Subcutaneous abdominal adipose tissue (tissue), 5 donors: ENCODE measurements at regions not wholly inside any gene's neighbourhood (a gene's known extent, or its start where the extent isn't known, plus 50 kb on each side); places are given as distances from the start of the nearest gene placed in this dataset.
"Not testable (repeated sequence)": the region's sequence is repeated elsewhere in the genome, so short reads cannot be mapped to it uniquely, and the experiment has no call there.

Source experiments
- H3K27ac ChIP-seq: one replicate; pipeline ENCODE4 v1.7.0; 2013; ENCODE audit warnings: low read depth, mild to moderate bottlenecking, inconsistent platforms, low read length, moderate library complexity
- H3K27me3 ChIP-seq, 5 donors: one replicate each; pipeline ENCODE4 v1.7.0; 2013; ENCODE audit warnings: low read length in 5 of 5, inconsistent platforms in 1 of 5; ENCODE audit not compliant: control insufficient read depth in 5 of 5, insufficient read depth in 4 of 5
- H3K36me3 ChIP-seq, 5 donors: one replicate each; pipeline ENCODE4 v1.7.0; 2013; ENCODE audit warnings: low read length in 5 of 5; ENCODE audit not compliant: control insufficient read depth in 5 of 5, insufficient read depth in 5 of 5
- H3K4me1 ChIP-seq, 5 donors: one replicate each; pipeline ENCODE4 v1.7.0; 2013; ENCODE audit warnings: low read length in 5 of 5, mild to moderate bottlenecking in 3 of 5, moderate library complexity in 1 of 5; ENCODE audit not compliant: control insufficient read depth in 5 of 5, insufficient read depth in 5 of 5
- H3K4me3 ChIP-seq, 5 donors: one replicate each; pipeline ENCODE4 v1.7.0; 2013; ENCODE audit warnings: low read length in 5 of 5, low read depth in 1 of 5
- H3K9ac ChIP-seq, 5 donors: one replicate each; pipeline ENCODE4 v1.7.0; 2013; ENCODE audit warnings: low read length in 5 of 5, mild to moderate bottlenecking in 4 of 5, moderate library complexity in 3 of 5
- H3K9me3 ChIP-seq, 5 donors: one replicate each; pipeline ENCODE4 v1.7.0; 2013; ENCODE audit warnings: low read length in 5 of 5; ENCODE audit not compliant: control insufficient read depth in 5 of 5
- donor health status: healthy.
- donor health status: healthy.
- donor health status: healthy.
- donor health status: healthy.
- donor health status: healthy.

GRCh38 chr3:87835236-87835635, 223.6 kb downstream of the CGGBP1 start:
- no peak overlapping the region for H3K27ac ChIP-seq
- H3K27me3 ChIP-seq: no peaks in the 10 kb centered on the region
- no peak overlapping the region for H3K4me3 ChIP-seq
- H3K4me1 ChIP-seq: no peaks in the 10 kb centered on the region
- no peaks in the 10 kb centered on the region for H3K36me3 ChIP-seq
- H3K9me3 ChIP-seq: peaks cover 0 to 5% (median 2%) of the 10 kb centered on the region in 5 donors
- no peak overlapping the region for H3K9ac ChIP-seq

- Histone ChIP-seq H3K36me3 (no peaks in the 10 kb centered on the region), H3K27ac (no peak overlapping the region), H3K27me3 (no peaks in the 10 kb centered on the region), H3K9ac (no peak overlapping the region), H3K4me1 (no peaks in the 10 kb centered on the region), H3K9me3 (peaks cover 0 to 2% (median 0%) of the 10 kb centered on the region in 5 donors), H3K4me3 (no peak overlapping the region)
Observed at GRCh38 chr3:87834327-87834726, 224.5 kb downstream of the CGGBP1 start.

GRCh38 chr3:87833039-87833377, 225.8 kb downstream of the CGGBP1 start:
- Histone ChIP-seq H3K9ac (no peak overlapping the region), H3K36me3 (no peaks in the 10 kb centered on the region), H3K27me3 (no peaks in the 10 kb centered on the region), H3K4me1 (no peaks in the 10 kb centered on the region), H3K27ac (no peak overlapping the region), H3K4me3 (no peak overlapping the region), H3K9me3 (no peaks in the 10 kb centered on the region)

- no peaks in the 10 kb centered on the region for H3K9me3 ChIP-seq
- no peak overlapping the region for H3K9ac ChIP-seq
- H3K36me3 ChIP-seq: no peaks in the 10 kb centered on the region
- no peak overlapping the region for H3K4me3 ChIP-seq
- no peaks in the 10 kb centered on the region for H3K27me3 ChIP-seq
- no peaks in the 10 kb centered on the region for H3K4me1 ChIP-seq
- H3K27ac ChIP-seq: no peak overlapping the region
Observed at GRCh38 chr3:87828046-87828445, 230.8 kb downstream of the CGGBP1 start.

GRCh38 chr3:87822563-87822962, 236.2 kb downstream of the CGGBP1 start:
- H3K27ac ChIP-seq: no peak overlapping the region
- no peaks in the 10 kb centered on the region for H3K9me3 ChIP-seq

GRCh38 chr3:87813503-87813902, 245.3 kb downstream of the CGGBP1 start:
- not testable (repeated sequence) for H3K9me3 ChIP-seq, H3K36me3 ChIP-seq, H3K4me1 ChIP-seq, H3K27ac ChIP-seq, H3K4me3 ChIP-seq, H3K27me3 ChIP-seq, H3K9ac ChIP-seq

More at GRCh38 chr3:87822563-87822962, 236.2 kb downstream of the CGGBP1 start:
- H3K36me3 ChIP-seq: no peaks in the 10 kb centered on the region
- no peaks in the 10 kb centered on the region for H3K27me3 ChIP-seq
- H3K9ac ChIP-seq: no peak overlapping the region
- no peaks in the 10 kb centered on the region for H3K4me1 ChIP-seq
- H3K4me3 ChIP-seq: no peak overlapping the region

- no peaks in the 10 kb centered on the region for H3K27me3 ChIP-seq
- H3K36me3 ChIP-seq: no peaks in the 10 kb centered on the region
- no peak overlapping the region for H3K9ac ChIP-seq
- H3K4me1 ChIP-seq: no peaks in the 10 kb centered on the region
- H3K9me3 ChIP-seq: peaks cover 0 to 4% (median 0%) of the 10 kb centered on the region in 5 donors
- no peak overlapping the region for H3K4me3 ChIP-seq
- H3K27ac ChIP-seq: no peak overlapping the region
Observed at GRCh38 chr3:87811953-87812352, 246.9 kb downstream of the CGGBP1 start.

- no peaks in the 10 kb centered on the region for H3K4me1 ChIP-seq
- no peak overlapping the region for H3K9ac ChIP-seq
- H3K36me3 ChIP-seq: no peaks in the 10 kb centered on the region
- no peak overlapping the region for H3K4me3 ChIP-seq
- H3K27ac ChIP-seq: no peak overlapping the region
- no peaks in the 10 kb centered on the region for H3K27me3 ChIP-seq
- peaks cover 0 to 4% (median 0%) of the 10 kb centered on the region in 5 donors for H3K9me3 ChIP-seq
Observed at GRCh38 chr3:87810452-87811016, 248.3 kb downstream of the CGGBP1 start.

- no peak overlapping the region for H3K4me3 ChIP-seq
- H3K27me3 ChIP-seq: no peaks in the 10 kb centered on the region
- no peaks in the 10 kb centered on the region for H3K9me3 ChIP-seq
- H3K27ac ChIP-seq: no peak overlapping the region
- H3K36me3 ChIP-seq: no peaks in the 10 kb centered on the region
- no peak overlapping the region for H3K9ac ChIP-seq
- H3K4me1 ChIP-seq: no peaks in the 10 kb centered on the region
Observed at GRCh38 chr3:87805670-87806069, 253.1 kb downstream of the CGGBP1 start.

- Histone ChIP-seq H3K27me3 (no peaks in the 10 kb centered on the region), H3K4me1 (no peaks in the 10 kb centered on the region), H3K27ac (no peak overlapping the region), H3K9me3 (no peaks in the 10 kb centered on the region), H3K4me3 (no peak overlapping the region), H3K36me3 (no peaks in the 10 kb centered on the region), H3K9ac (no peak overlapping the region)
Observed at GRCh38 chr3:87801409-87801808, 257.4 kb downstream of the CGGBP1 start.

GRCh38 chr3:87800516-87800915, 258.3 kb downstream of the CGGBP1 start:
- Histone ChIP-seq H3K4me3 (no peak overlapping the region), H3K27ac (no peak overlapping the region), H3K27me3 (no peaks in the 10 kb centered on the region), H3K4me1 (no peaks in the 10 kb centered on the region), H3K9ac (no peak overlapping the region), H3K9me3 (no peaks in the 10 kb centered on the region), H3K36me3 (no peaks in the 10 kb centered on the region)
